Activated T-helper 17 cell treated with anti-CD3 and anti-CD28 coated beads, Interleukin-2, amount 50 U/mL, for 72 hours (primary cell): ENCODE measurements at regions not wholly inside any gene's neighbourhood (a gene's known extent, or its start where the extent isn't known, plus 50 kb on each side); places are given as distances from the start of the nearest gene placed in this dataset.

Source experiments
- ATAC-seq: fragments of 150-1000 bp; cut with Tn5 transposase; replicated peaks from 2 replicates; pipeline ENCODE4 v1.10.0; 2021; ENCODE audit warnings: mild to moderate bottlenecking, moderate library complexity
- H3K27ac Mint-ChIP-seq: one replicate; pipeline ENCODE4 v1.8.0; 2022; ENCODE audit warnings: mixed read lengths
- H3K27me3 Mint-ChIP-seq: one replicate; pipeline ENCODE4 v1.8.0; 2022; ENCODE audit warnings: mixed read lengths
- H3K36me3 Mint-ChIP-seq: one replicate; pipeline ENCODE4 v1.8.0; 2022; ENCODE audit warnings: low read depth, mild to moderate bottlenecking, mixed read lengths
- H3K4me1 Mint-ChIP-seq: one replicate; pipeline ENCODE4 v1.8.0; 2022; ENCODE audit warnings: mixed read lengths
- H3K4me3 Mint-ChIP-seq: one replicate; pipeline ENCODE4 v1.8.0; 2022; ENCODE audit warnings: mild to moderate bottlenecking, mixed read lengths
- H3K9me3 Mint-ChIP-seq: one replicate; pipeline ENCODE4 v1.8.0; 2022; ENCODE audit warnings: mixed read lengths

GRCh38 chr13:44283600-44283999, 90.0 kb upstream of the SERP2 start:
- H3K27me3 Mint-ChIP-seq = peaks cover 63% of the 10 kb centered on the region
- no peak overlapping the region for H3K4me3 Mint-ChIP-seq
- ATAC-seq = no peak
- peaks cover 4% of the 10 kb centered on the region for H3K9me3 Mint-ChIP-seq
- H3K36me3 Mint-ChIP-seq = no peaks in the 10 kb centered on the region
- H3K27ac Mint-ChIP-seq = no peak overlapping the region
- H3K4me1 Mint-ChIP-seq = no peaks in the 10 kb centered on the region

GRCh38 chr13:44287958-44288357, 85.7 kb upstream of the SERP2 start:
- H3K9me3 Mint-ChIP-seq = no peaks in the 10 kb centered on the region

GRCh38 chr13:44292545-44292944, 81.1 kb upstream of the SERP2 start:
- no peaks in the 10 kb centered on the region for H3K9me3 Mint-ChIP-seq
- no peaks in the 10 kb centered on the region for H3K36me3 Mint-ChIP-seq
- peak; percentile 22 for ATAC-seq
- no peak overlapping the region for H3K27ac Mint-ChIP-seq
- H3K27me3 Mint-ChIP-seq = peaks cover 24% of the 10 kb centered on the region
- H3K4me3 Mint-ChIP-seq = no peak overlapping the region
- peaks cover 10% of the 10 kb centered on the region for H3K4me1 Mint-ChIP-seq

More at GRCh38 chr13:44287958-44288357, 85.7 kb upstream of the SERP2 start:
- no peak overlapping the region for H3K4me3 Mint-ChIP-seq
- ATAC-seq = no peak
- H3K36me3 Mint-ChIP-seq = no peaks in the 10 kb centered on the region
- no peak overlapping the region for H3K27ac Mint-ChIP-seq
- no peaks in the 10 kb centered on the region for H3K4me1 Mint-ChIP-seq
- H3K27me3 Mint-ChIP-seq = peaks cover 62% of the 10 kb centered on the region

GRCh38 chr13:44293374-44293773, 80.2 kb upstream of the SERP2 start:
- H3K4me3 Mint-ChIP-seq = peak overlapping the region; percentile 25

GRCh38 chr13:44293908-44294735, 79.5 kb upstream of the SERP2 start:
- H3K36me3 Mint-ChIP-seq = no peaks in the 10 kb centered on the region
- peaks cover 1% of the 10 kb centered on the region for H3K9me3 Mint-ChIP-seq
- H3K27me3 Mint-ChIP-seq = peaks cover 18% of the 10 kb centered on the region
- peak overlapping the region; percentile 25 for H3K4me3 Mint-ChIP-seq
- peaks cover 10% of the 10 kb centered on the region for H3K4me1 Mint-ChIP-seq
- H3K27ac Mint-ChIP-seq = no peak overlapping the region
- peak; percentile 80 for ATAC-seq

More at GRCh38 chr13:44293374-44293773, 80.2 kb upstream of the SERP2 start:
- Mint-ChIP-seq H3K36me3 (no peaks in the 10 kb centered on the region), H3K9me3 (no peaks in the 10 kb centered on the region), H3K27ac (no peak overlapping the region), H3K27me3 (peaks cover 17% of the 10 kb centered on the region), H3K4me1 (peaks cover 10% of the 10 kb centered on the region)
- ATAC-seq = no peak

GRCh38 chr13:44294876-44295275, 78.7 kb upstream of the SERP2 start:
- Mint-ChIP-seq H3K27me3 (peaks cover 20% of the 10 kb centered on the region), H3K36me3 (no peaks in the 10 kb centered on the region), H3K4me1 (peaks cover 10% of the 10 kb centered on the region), H3K9me3 (peaks cover 4% of the 10 kb centered on the region), H3K4me3 (no peak overlapping the region), H3K27ac (no peak overlapping the region)
- no peak for ATAC-seq

- ATAC-seq = no peak
- Mint-ChIP-seq H3K4me3 (no peak overlapping the region), H3K27ac (no peak overlapping the region), H3K4me1 (peaks cover 14% of the 10 kb centered on the region), H3K27me3 (peaks cover 18% of the 10 kb centered on the region), H3K36me3 (no peaks in the 10 kb centered on the region), H3K9me3 (peaks cover 8% of the 10 kb centered on the region)
These were observed 76.8 kb upstream of the SERP2 start for GRCh38 chr13:44296856-44297255.

GRCh38 chr13:44298314-44298713, 75.3 kb upstream of the SERP2 start:
- no peak overlapping the region for H3K4me3 Mint-ChIP-seq
- H3K4me1 Mint-ChIP-seq = peaks cover 14% of the 10 kb centered on the region
- H3K27ac Mint-ChIP-seq = no peak overlapping the region
- ATAC-seq = no peak
- H3K9me3 Mint-ChIP-seq = peaks cover 8% of the 10 kb centered on the region
- no peaks in the 10 kb centered on the region for H3K36me3 Mint-ChIP-seq
- H3K27me3 Mint-ChIP-seq = peaks cover 25% of the 10 kb centered on the region

GRCh38 chr13:44299152-44299943, 74.3 kb upstream of the SERP2 start:
- no peak overlapping the region for H3K27ac Mint-ChIP-seq
- H3K36me3 Mint-ChIP-seq = no peaks in the 10 kb centered on the region
- peaks cover 7% of the 10 kb centered on the region for H3K4me1 Mint-ChIP-seq
- ATAC-seq = no peak
- H3K4me3 Mint-ChIP-seq = no peak overlapping the region
- peaks cover 29% of the 10 kb centered on the region for H3K27me3 Mint-ChIP-seq
- H3K9me3 Mint-ChIP-seq = peaks cover 8% of the 10 kb centered on the region

- Mint-ChIP-seq H3K27me3 (peaks cover 35% of the 10 kb centered on the region), H3K4me3 (peak overlapping the region; percentile 0), H3K27ac (peak overlapping the region; percentile 18), H3K4me1 (peaks cover 4% of the 10 kb centered on the region), H3K36me3 (no peaks in the 10 kb centered on the region), H3K9me3 (peaks cover 8% of the 10 kb centered on the region)
- ATAC-seq = peak; percentile 92
These were observed 72.6 kb upstream of the SERP2 start for GRCh38 chr13:44300895-44301638.

- H3K27me3 Mint-ChIP-seq = peaks cover 36% of the 10 kb centered on the region
These were observed 72.0 kb upstream of the SERP2 start for GRCh38 chr13:44301639-44302015.

GRCh38 chr13:44302233-44302632, 71.4 kb upstream of the SERP2 start:
- H3K27me3 Mint-ChIP-seq = peaks cover 41% of the 10 kb centered on the region
- H3K4me3 Mint-ChIP-seq = no peak overlapping the region
- peaks cover 8% of the 10 kb centered on the region for H3K9me3 Mint-ChIP-seq
- no peaks in the 10 kb centered on the region for H3K36me3 Mint-ChIP-seq
- no peak for ATAC-seq
- peaks cover 9% of the 10 kb centered on the region for H3K4me1 Mint-ChIP-seq
- H3K27ac Mint-ChIP-seq = no peak overlapping the region

More at GRCh38 chr13:44301639-44302015, 72.0 kb upstream of the SERP2 start:
- Mint-ChIP-seq H3K4me3 (peak overlapping the region; percentile 0), H3K4me1 (peaks cover 5% of the 10 kb centered on the region), H3K9me3 (peaks cover 8% of the 10 kb centered on the region), H3K36me3 (no peaks in the 10 kb centered on the region), H3K27ac (peak overlapping the region; percentile 10)
- no peak for ATAC-seq

GRCh38 chr13:44302940-44303575, 70.6 kb upstream of the SERP2 start:
- Mint-ChIP-seq H3K27ac (no peak overlapping the region), H3K9me3 (peaks cover 8% of the 10 kb centered on the region), H3K4me1 (peaks cover 9% of the 10 kb centered on the region), H3K4me3 (no peak overlapping the region), H3K27me3 (peaks cover 47% of the 10 kb centered on the region), H3K36me3 (no peaks in the 10 kb centered on the region)
- ATAC-seq = no peak
